ENCODE measurements at regions not wholly inside any gene's neighbourhood (a gene's known extent, or its start where the extent isn't known, plus 50 kb on each side); places are given as distances from the start of the nearest gene placed in this dataset.

- Mint-ChIP-seq H3K27ac (no peak overlapping the region), H3K9me3 (peaks cover 6% of the 10 kb centered on the region), H3K4me3 (no peak overlapping the region), H3K36me3 (no peaks in the 10 kb centered on the region), H3K27me3 (peaks cover 16% of the 10 kb centered on the region), H3K4me1 (ENCODE audit: low read depth) (no peaks in the 10 kb centered on the region)
- intact Hi-C loops (cut with micrococcal nuclease) = no loop called here
- DNase-seq = no peak
- ChIA-PET CTCF (no interaction called here), POLR2A (no interaction called here)
Observed at GRCh38 chr14:76676539-76676938, 84.7 kb upstream of the VASH1 start.

GRCh38 chr14:76677534-76678145, 83.6 kb upstream of the VASH1 start:
- H3K27ac Mint-ChIP-seq = no peak overlapping the region
- no peaks in the 10 kb centered on the region for H3K36me3 Mint-ChIP-seq
- no peak for DNase-seq
- intact Hi-C loops (cut with micrococcal nuclease) = no loop called here
- no peaks in the 10 kb centered on the region for H3K4me1 Mint-ChIP-seq (ENCODE audit: low read depth)
- H3K9me3 Mint-ChIP-seq = peaks cover 15% of the 10 kb centered on the region
- ChIA-PET CTCF (no interaction called here), POLR2A (no interaction called here)
- peaks cover 16% of the 10 kb centered on the region for H3K27me3 Mint-ChIP-seq
- no peak overlapping the region for H3K4me3 Mint-ChIP-seq

GRCh38 chr14:76678244-76678800, 82.9 kb upstream of the VASH1 start:
- ChIA-PET CTCF (interaction anchor here (0.7 kb wide), 1 partner anchor 393 kb away, joined by 3 read pairs; no protein-coding TSS in a partner anchor), POLR2A (no interaction called here)
- no peaks in the 10 kb centered on the region for H3K4me1 Mint-ChIP-seq (ENCODE audit: low read depth)
- peaks cover 22% of the 10 kb centered on the region for H3K9me3 Mint-ChIP-seq
- peaks cover 16% of the 10 kb centered on the region for H3K27me3 Mint-ChIP-seq
- no peak for DNase-seq
- H3K4me3 Mint-ChIP-seq = no peak overlapping the region
- no peak overlapping the region for H3K27ac Mint-ChIP-seq
- intact Hi-C loops (cut with micrococcal nuclease) = no loop called here
- no peaks in the 10 kb centered on the region for H3K36me3 Mint-ChIP-seq

- Mint-ChIP-seq H3K9me3 (peaks cover 22% of the 10 kb centered on the region), H3K4me1 (ENCODE audit: low read depth) (no peaks in the 10 kb centered on the region), H3K36me3 (no peaks in the 10 kb centered on the region), H3K4me3 (no peak overlapping the region), H3K27me3 (peaks cover 12% of the 10 kb centered on the region), H3K27ac (no peak overlapping the region)
- intact Hi-C loops (cut with micrococcal nuclease) = no loop called here
- POLR2A ChIA-PET = no interaction called here
- CTCF ChIA-PET = interaction anchor here (0.9 to 1.2 kb wide), 2 partner anchors 28 to 34 kb away, joined by 5 to 6 read pairs; no protein-coding TSS in a partner anchor
- DNase-seq = no peak
Observed at GRCh38 chr14:76682367-76682766, 78.9 kb upstream of the VASH1 start.

- intact Hi-C loops (cut with micrococcal nuclease) = no loop called here
- Mint-ChIP-seq H3K36me3 (no peaks in the 10 kb centered on the region), H3K4me1 (ENCODE audit: low read depth) (no peaks in the 10 kb centered on the region), H3K9me3 (peaks cover 24% of the 10 kb centered on the region), H3K4me3 (no peak overlapping the region), H3K27me3 (peaks cover 16% of the 10 kb centered on the region), H3K27ac (no peak overlapping the region)
- DNase-seq = no peak
- POLR2A ChIA-PET = no interaction called here
- CTCF ChIA-PET = interaction anchor here (1.5 kb wide), 1 partner anchor 24 kb away, joined by 6 read pairs; no protein-coding TSS in a partner anchor
Observed at GRCh38 chr14:76686646-76687045, 74.6 kb upstream of the VASH1 start.

GRCh38 chr14:76687611-76688382, 73.5 kb upstream of the VASH1 start:
- H3K27me3 Mint-ChIP-seq = peaks cover 16% of the 10 kb centered on the region
- H3K9me3 Mint-ChIP-seq = peaks cover 15% of the 10 kb centered on the region
- H3K36me3 Mint-ChIP-seq = no peaks in the 10 kb centered on the region
- no peak overlapping the region for H3K27ac Mint-ChIP-seq
- ChIA-PET POLR2A (no interaction called here), CTCF (interaction anchor here (0.6 to 1.5 kb wide), 2 partner anchors 23 to 134 kb away, joined by 3 to 6 read pairs; no protein-coding TSS in a partner anchor)
- no peaks in the 10 kb centered on the region for H3K4me1 Mint-ChIP-seq (ENCODE audit: low read depth)
- no peak overlapping the region for H3K4me3 Mint-ChIP-seq
- no peak for DNase-seq
- intact Hi-C loops (cut with micrococcal nuclease) = no loop called here

GRCh38 chr14:76688383-76688671, 72.9 kb upstream of the VASH1 start:
- no peaks in the 10 kb centered on the region for H3K36me3 Mint-ChIP-seq
- DNase-seq = no peak
- H3K27ac Mint-ChIP-seq = no peak overlapping the region
- H3K9me3 Mint-ChIP-seq = peaks cover 9% of the 10 kb centered on the region
- CTCF ChIA-PET = interaction anchor here (0.6 kb wide), 1 partner anchor 134 kb away, joined by 3 read pairs; no protein-coding TSS in a partner anchor
- POLR2A ChIA-PET = no interaction called here
- no peak overlapping the region for H3K4me3 Mint-ChIP-seq
- intact Hi-C loops (cut with micrococcal nuclease) = no loop called here
- peaks cover 16% of the 10 kb centered on the region for H3K27me3 Mint-ChIP-seq
- no peaks in the 10 kb centered on the region for H3K4me1 Mint-ChIP-seq (ENCODE audit: low read depth)

GRCh38 chr14:76690502-76691105, 70.7 kb upstream of the VASH1 start:
- CTCF ChIA-PET = interaction anchor here (0.7 to 2.7 kb wide), 2 partner anchors 20 to 204 kb away, joined by 3 to 10 read pairs; no protein-coding TSS in a partner anchor
- Mint-ChIP-seq H3K4me3 (no peak overlapping the region), H3K27ac (no peak overlapping the region), H3K4me1 (ENCODE audit: low read depth) (no peaks in the 10 kb centered on the region), H3K27me3 (peaks cover 12% of the 10 kb centered on the region), H3K36me3 (no peaks in the 10 kb centered on the region), H3K9me3 (peaks cover 9% of the 10 kb centered on the region)
- intact Hi-C loops (cut with micrococcal nuclease) = no loop called here
- POLR2A ChIA-PET = no interaction called here
- DNase-seq = no peak

GRCh38 chr14:76694106-76694505, 67.2 kb upstream of the VASH1 start:
- intact Hi-C loops (cut with micrococcal nuclease) = no loop called here
- peaks cover 4% of the 10 kb centered on the region for H3K27me3 Mint-ChIP-seq

GRCh38 chr14:76695263-76695920, 65.9 kb upstream of the VASH1 start:
- H3K9me3 Mint-ChIP-seq = no peaks in the 10 kb centered on the region
- no peaks in the 10 kb centered on the region for H3K36me3 Mint-ChIP-seq
- POLR2A ChIA-PET = no interaction called here
- intact Hi-C loops (cut with micrococcal nuclease) = no loop called here
- CTCF ChIA-PET = no interaction called here
- H3K27ac Mint-ChIP-seq = no peak overlapping the region
- DNase-seq = no peak
- no peaks in the 10 kb centered on the region for H3K4me1 Mint-ChIP-seq (ENCODE audit: low read depth)
- no peak overlapping the region for H3K4me3 Mint-ChIP-seq
- H3K27me3 Mint-ChIP-seq = peaks cover 2% of the 10 kb centered on the region

More at GRCh38 chr14:76694106-76694505, 67.2 kb upstream of the VASH1 start:
- Mint-ChIP-seq H3K9me3 (no peaks in the 10 kb centered on the region), H3K27ac (no peak overlapping the region), H3K36me3 (no peaks in the 10 kb centered on the region), H3K4me1 (ENCODE audit: low read depth) (no peaks in the 10 kb centered on the region), H3K4me3 (no peak overlapping the region)
- POLR2A ChIA-PET = no interaction called here
- CTCF ChIA-PET = interaction anchor here (1.4 kb wide), 1 partner anchor 16 kb away, joined by 7 read pairs; no protein-coding TSS in a partner anchor
- no peak for DNase-seq

GRCh38 chr14:76696361-76696760, 64.9 kb upstream of the VASH1 start:
- H3K4me3 Mint-ChIP-seq = no peak overlapping the region
- intact Hi-C loops (cut with micrococcal nuclease) = no loop called here
- CTCF ChIA-PET = interaction anchor here (1.7 kb wide), 1 partner anchor 14 kb away, joined by 11 read pairs; no protein-coding TSS in a partner anchor
- no peaks in the 10 kb centered on the region for H3K9me3 Mint-ChIP-seq
- peaks cover 2% of the 10 kb centered on the region for H3K27me3 Mint-ChIP-seq
- H3K36me3 Mint-ChIP-seq = no peaks in the 10 kb centered on the region
- H3K4me1 Mint-ChIP-seq (ENCODE audit: low read depth) = no peaks in the 10 kb centered on the region
- DNase-seq = no peak
- POLR2A ChIA-PET = no interaction called here
- H3K27ac Mint-ChIP-seq = no peak overlapping the region

GRCh38 chr14:76696791-76697190, 64.5 kb upstream of the VASH1 start:
- H3K27ac Mint-ChIP-seq = no peak overlapping the region
- no peak for DNase-seq
- POLR2A ChIA-PET = no interaction called here
- no peaks in the 10 kb centered on the region for H3K36me3 Mint-ChIP-seq
- CTCF ChIA-PET = interaction anchor here (1.7 kb wide), 1 partner anchor 14 kb away, joined by 11 read pairs; no protein-coding TSS in a partner anchor
- no peaks in the 10 kb centered on the region for H3K4me1 Mint-ChIP-seq (ENCODE audit: low read depth)
- no peak overlapping the region for H3K4me3 Mint-ChIP-seq
- no peaks in the 10 kb centered on the region for H3K9me3 Mint-ChIP-seq
- H3K27me3 Mint-ChIP-seq = peaks cover 2% of the 10 kb centered on the region
- intact Hi-C loops (cut with micrococcal nuclease) = no loop called here

Measured in activated CD4-positive, alpha-beta memory T cell treated with anti-CD3 and anti-CD28 coated beads for 36 hours (primary cell).